Left lung (tissue), 4 donors: ENCODE measurements at regions not wholly inside any gene's neighbourhood (a gene's known extent, or its start where the extent isn't known, plus 50 kb on each side); places are given as distances from the start of the nearest gene placed in this dataset.
A peak's percentile ranks its signal among the peaks of the same experiment; 100 is the strongest.

Experiments
- ATAC-seq: fragments of 200-7000 bp; cut with Tn5 transposase; one replicate; pipeline ENCODE4 v1.9.1; 2020; ENCODE audit warnings: moderate library complexity
- DNase-seq, 4 donors: peaks; one replicate each; pipeline ENCODE4 v3.0.0-alpha.2; 2013 to 2020
- H3K27ac ChIP-seq, 2 donors: fragments of 200-600 bp; sonication (generic) in 1 of 2; one replicate each; pipeline versions ENCODE4 v1.5.0 to v1.8.0; 2020 to 2021
- H3K27me3 ChIP-seq, 2 donors: fragments of 200-600 bp; sonication (generic) in 1 of 2; one replicate each; pipeline versions ENCODE4 v1.5.0 to v1.8.0; 2020 to 2021
- H3K36me3 ChIP-seq, 2 donors: fragments of 200-600 bp; sonication (generic) in 1 of 2; one replicate each; pipeline versions ENCODE4 v1.5.0 to v1.8.0; 2020 to 2021
- H3K4me1 ChIP-seq, 2 donors: fragments of 200-600 bp; one replicate each; pipeline ENCODE4 v1.8.0; 2021
- H3K4me3 ChIP-seq, 2 donors: fragments of 200-600 bp; sonication (generic) in 1 of 2; one replicate each; pipeline versions ENCODE4 v1.5.0 to v1.8.0; 2020 to 2021; ENCODE audit warnings: mild to moderate bottlenecking in 1 of 2
- H3K9me3 ChIP-seq, 2 donors: fragments of 200-600 bp; sonication (generic) in 1 of 2; one replicate each; pipeline versions ENCODE4 v1.5.0 to v1.8.0; 2020 to 2021
- CTCF ChIP-seq, 2 donors: fragments of 200-600 bp; sonication (generic) in 1 of 2; IDR thresholded peaks; one replicate each; pipeline versions ENCODE4 v1.5.0 to v1.8.0; 2021; ENCODE audit warnings: antibody characterized with exemption in 2 of 2
- intact Hi-C, 2 donors: fragments of 100-400 bp; cut with DNase I; formaldehyde crosslinking; loops; one replicate each; pipeline versions ENCODE4 v1.11.2 to v1.14.2; 2022
- donor health status: DM: no; HTN: yes; CAD: no.
- donor health status: DM: no; HTN: no; CAD: no.

- ATAC-seq (peak; percentile 88), DNase-seq (peak in 1 of 4 donors; percentile 57)
- no peak for TF ChIP-seq CTCF (IDR thresholded peaks at IDR 0.05)
- H3K36me3 ChIP-seq: no peaks in the 10 kb centered on the region
- H3K27ac ChIP-seq: peak overlapping the region; percentile 64 to 78
- H3K9me3 ChIP-seq: no peaks in the 10 kb centered on the region
- H3K27me3 ChIP-seq: no peaks in the 10 kb centered on the region
- H3K4me1 ChIP-seq: peaks cover 0 to 20% of the 10 kb centered on the region in 2 donors
- intact Hi-C loops: no loop called here
- no peak overlapping the region for H3K4me3 ChIP-seq
Measured at GRCh38 chr17:17416400-17417360, 60.1 kb upstream of the MED9 start.

- Histone ChIP-seq H3K4me3 (no peak overlapping the region), H3K27ac (no peak overlapping the region), H3K36me3 (no peaks in the 10 kb centered on the region), H3K4me1 (peaks cover 0 to 20% of the 10 kb centered on the region in 2 donors), H3K9me3 (no peaks in the 10 kb centered on the region), H3K27me3 (no peaks in the 10 kb centered on the region)
- intact Hi-C loops: no loop called here
- no peak for ATAC-seq
- DNase-seq: no peak
- TF ChIP-seq CTCF (IDR thresholded peaks at IDR 0.05): no peak
Measured at GRCh38 chr17:17417718-17418181, 59.0 kb upstream of the MED9 start.

- Histone ChIP-seq H3K4me3 (no peak overlapping the region), H3K36me3 (no peaks in the 10 kb centered on the region), H3K27me3 (no peaks in the 10 kb centered on the region), H3K9me3 (peaks cover 0 to 2% of the 10 kb centered on the region in 2 donors), H3K4me1 (peaks cover 0 to 20% of the 10 kb centered on the region in 2 donors), H3K27ac (no peak overlapping the region)
- intact Hi-C loops: no loop called here
- DNase-seq (no peak), ATAC-seq (no peak)
- no peak for TF ChIP-seq CTCF (IDR thresholded peaks at IDR 0.05)
Measured at GRCh38 chr17:17419166-17419565, 57.6 kb upstream of the MED9 start.

GRCh38 chr17:17419631-17420030, 57.2 kb upstream of the MED9 start:
- H3K9me3 ChIP-seq: peaks cover 0 to 7% of the 10 kb centered on the region in 2 donors
- H3K27ac ChIP-seq: no peak overlapping the region
- no peak for DNase-seq
- H3K36me3 ChIP-seq: no peaks in the 10 kb centered on the region
- intact Hi-C loops: no loop called here
- TF ChIP-seq CTCF (IDR thresholded peaks at IDR 0.05): no peak
- H3K4me3 ChIP-seq: no peak overlapping the region
- ATAC-seq: peak; percentile 21
- H3K4me1 ChIP-seq: peaks cover 0 to 20% of the 10 kb centered on the region in 2 donors
- H3K27me3 ChIP-seq: no peaks in the 10 kb centered on the region

- DNase-seq: no peak
- ATAC-seq: no peak
- Histone ChIP-seq H3K36me3 (no peaks in the 10 kb centered on the region), H3K27ac (peak overlapping the region in 1 of 2 donors; percentile 23), H3K4me3 (no peak overlapping the region), H3K9me3 (peaks cover 0 to 12% of the 10 kb centered on the region in 2 donors), H3K4me1 (peaks cover 0 to 20% of the 10 kb centered on the region in 2 donors), H3K27me3 (no peaks in the 10 kb centered on the region)
- no peak for TF ChIP-seq CTCF (IDR thresholded peaks at IDR 0.05)
- intact Hi-C loops: no loop called here
Measured at GRCh38 chr17:17420082-17420481, 56.7 kb upstream of the MED9 start.
